K562 (cell line): ENCODE measurements at regions not wholly inside any gene's neighbourhood (a gene's known extent, or its start where the extent isn't known, plus 50 kb on each side); places are given as distances from the start of the nearest gene placed in this dataset.

ENCODE experiments used
- ATAC-seq: fragments of 200-7000 bp; cut with Tn5 transposase; 3 replicates; pipeline ENCODE4 v1.9.1; 2020; ENCODE audit warnings: moderate library complexity
- BruUV-seq: library from RNA; stranded (reverse); fragments of 400-500 nt; replicated peaks from 2 replicates; lab custom pipeline; 2021; lab: Mats Ljungman, UMichigan
- CTCF ChIA-PET: fragments of 300-600 bp; formaldehyde crosslinking; extraction: SDS; loops from one replicate; lab custom pipeline; 2021; ENCODE audit warnings: low intra/inter-chr PET ratio; lab: Yijun Ruan, JAX
- POLR2A ChIA-PET: fragments of 300-600, 350-650 bp; sonication (Branson Sonifier 250); formaldehyde crosslinking; extraction: SDS; loops from one replicate; lab custom pipeline; 2021; ENCODE audit warnings: antibody characterized with exemption, inconsistent platforms; lab: Yijun Ruan, JAX
- DNase-seq, 4 experiments: peaks; one replicate each; pipeline versions ENCODE4 v3.0.0 to v3.0.0-alpha.2; 2011 to 2018; ENCODE audit warnings: low spot score in 3 of 4, mixed read lengths in 3 of 4; ENCODE audit errors: extremely low read depth in 1 of 4
- FAIRE-seq: peaks from 2 replicates; lab custom pipeline; 2011; peaks lifted over from hg19 to GRCh38; lab: Jason Lieb, UNC
- H2AFZ ChIP-seq: 2 replicates; pipeline ENCODE4 v1.6.0; 2011; ENCODE audit warnings: low read depth, low read length, control low read depth, inconsistent platforms
- H3K27ac ChIP-seq: fragments of 200-600 bp; 3 replicates; pipeline ENCODE4 v1.8.0; 2011; ENCODE audit warnings: low read depth, mild to moderate bottlenecking, control low read depth, inconsistent platforms, low read length, moderate library complexity, mixed read lengths; ENCODE audit errors: extremely low read depth
- H3K27me3 ChIP-seq, 2 experiments: fragments of 300-600 bp in 1 of 2; 2 replicates in 1 of 2; 3 replicates in 1 of 2; pipeline versions ENCODE4 v1.6.0 to v1.8.0; 2011; ENCODE audit warnings: inconsistent platforms in 2 of 2, low read length in 2 of 2, mild to moderate bottlenecking in 1 of 2, mixed read lengths in 1 of 2, moderate library complexity in 1 of 2; ENCODE audit not compliant: control insufficient read depth in 2 of 2, insufficient read depth in 2 of 2
- H3K36me3 ChIP-seq: fragments of 300-600 bp; 3 replicates; pipeline ENCODE4 v1.8.0; 2011; ENCODE audit warnings: mild to moderate bottlenecking, low read length, inconsistent platforms; ENCODE audit not compliant: control insufficient read depth, insufficient read depth
- H3K4me1 ChIP-seq, 2 experiments: fragments of 200-600 bp in 1 of 2; replicated peaks in 1 of 2; 2 replicates in 1 of 2; 3 replicates in 1 of 2; pipeline versions ENCODE4 v1.5.1 to v1.8.0; 2011; ENCODE audit warnings: inconsistent platforms in 2 of 2, low read length in 2 of 2, mild to moderate bottlenecking in 1 of 2, mixed read lengths in 1 of 2, moderate library complexity in 1 of 2; ENCODE audit not compliant: control insufficient read depth in 2 of 2, insufficient read depth in 2 of 2
- H3K4me2 ChIP-seq: 2 replicates; pipeline ENCODE4 v1.6.1; 2011; ENCODE audit warnings: low read length, control low read depth, inconsistent platforms, mixed read lengths; ENCODE audit not compliant: insufficient read depth
- H3K4me3 ChIP-seq: fragments of 200-600 bp; sonication (generic), shearing (Covaris generic); 2 replicates; pipeline ENCODE4 v1.5.1; 2016; ENCODE audit warnings: control low read depth, inconsistent platforms
- H3K79me2 ChIP-seq: fragments of 200-600 bp; 3 replicates; pipeline ENCODE4 v1.8.0; 2011; ENCODE audit warnings: low read length, inconsistent platforms; ENCODE audit not compliant: control insufficient read depth, insufficient read depth
- H3K9ac ChIP-seq, 2 experiments: 2 replicates each; pipeline versions ENCODE4 v1.6.0 to v1.6.1; 2011; ENCODE audit warnings: low read depth in 2 of 2, low read length in 2 of 2, control low read depth in 1 of 2, inconsistent platforms in 1 of 2, mild to moderate bottlenecking in 1 of 2, mixed read lengths in 1 of 2; ENCODE audit not compliant: insufficient read depth in 1 of 2
- H3K9me1 ChIP-seq: one replicate; pipeline ENCODE4 v1.6.0; 2011; ENCODE audit warnings: inconsistent platforms, mild to moderate bottlenecking, low read length, moderate library complexity; ENCODE audit not compliant: control insufficient read depth, insufficient read depth
- H3K9me3 ChIP-seq: replicated peaks from 2 replicates; pipeline ENCODE4 v1.5.1; 2011; ENCODE audit warnings: low read depth, low read length, inconsistent platforms; ENCODE audit not compliant: control insufficient read depth, insufficient read depth
- H4K20me1 ChIP-seq: replicated peaks from 2 replicates; pipeline ENCODE4 v1.6.1; 2011; ENCODE audit warnings: low read length, inconsistent platforms, mixed read lengths; ENCODE audit not compliant: control insufficient read depth, insufficient read depth
- C11orf30 ChIP-seq: fragments of 450-650 bp; IDR thresholded peaks from 2 replicates; pipeline ENCODE4 v1.6.1; 2016; ENCODE audit warnings: low read depth, mild to moderate bottlenecking
- MAFF ChIP-seq: IDR thresholded peaks from 2 replicates; pipeline ENCODE4 v1.6.1; 2012; ENCODE audit warnings: low read length, improper control_type of control experiment
- MAFG ChIP-seq: fragments of 450-650 bp; conservative IDR thresholded peaks from 2 replicates; pipeline ENCODE4 v1.6.1; 2016; ENCODE audit warnings: missing genetic modification characterization, missing compliant biosample characterization
- MAFK ChIP-seq: IDR thresholded peaks from 2 replicates; pipeline ENCODE4 v1.6.1; 2011; ENCODE audit warnings: low read length, improper control_type of control experiment
- NFE2 ChIP-seq: IDR thresholded peaks from 2 replicates; pipeline ENCODE4 v1.6.1; 2014; ENCODE audit warnings: antibody characterized with exemption, low read depth
- RBM17 ChIP-seq: fragments of 200-400 bp; formaldehyde crosslinking; IDR thresholded peaks from 2 replicates; pipeline ENCODE4 v1.6.1; 2017; ENCODE audit warnings: low read depth, mild to moderate bottlenecking, low read length, borderline replicate concordance
- SREBF1 ChIP-seq: fragments of 150-350 bp; IDR thresholded peaks from 2 replicates; pipeline ENCODE4 v1.6.1; 2014; ENCODE audit warnings: antibody characterized with exemption, low read depth, low read length, borderline replicate concordance
- ZNF316 ChIP-seq: fragments of 450-650 bp; IDR thresholded peaks from 2 replicates; pipeline ENCODE4 v1.6.1; 2016
- WGBS: fragments of 100-300 bp; shearing (Covaris generic); methylation state at CpG from one replicate; pipeline ENCODE4 v1.1.6; 2016; ENCODE audit warnings: low coverage, mixed read lengths; ENCODE audit not compliant: insufficient coverage; ENCODE audit errors: missing lambda C conversion rate; 5-methylcytosine and 5-hydroxymethylcytosine counted together
- in situ Hi-C: fragments of 300-500 bp; cut with MboI; formaldehyde crosslinking; loops from 4 replicates; pipeline ENCODE4 v1.15.0; 2018; ENCODE audit warnings: inconsistent platforms, mixed read lengths
- intact Hi-C: fragments of 100-400 bp; cut with micrococcal nuclease; formaldehyde crosslinking; loops from 2 replicates; pipeline ENCODE4 v1.14.2; 2022

- 51% methylated on average over 3 of the region's 3 CpGs for WGBS
- intact Hi-C loops, result no loop called here
- Histone ChIP-seq H3K9ac (no peak overlapping the region), H3K27me3 (no peaks in the 10 kb centered on the region), H3K36me3 (no peaks in the 10 kb centered on the region), H3K9me3 (no peaks in the 10 kb centered on the region), H3K9me1 (no peaks in the 10 kb centered on the region), H3K4me1 (peaks cover 4 to 5% of the 10 kb centered on the region in 2 experiments; a peak in 2 of 5 replicates), H3K27ac (no peak overlapping the region), H4K20me1 (no peaks in the 10 kb centered on the region), H2AFZ (no peak overlapping the region), H3K4me3 (no peak overlapping the region), H3K4me2 (no peak overlapping the region), H3K79me2 (no peaks in the 10 kb centered on the region)
- no peak for DNase-seq
- ChIA-PET POLR2A (no interaction called here), CTCF (no interaction called here)
- BruUV-seq, result no TSS peak
- in situ Hi-C loops, result no loop called here
- TF ChIP-seq MAFK (peak; percentile 30; the same call in 1 of the 2 replicates), ZNF316 (peak; percentile 87), RBM17 (no peak), SREBF1 (no peak), MAFG (tag) (peak; percentile 65), MAFF (peak; percentile 49; the same call in 1 of the 2 replicates), C11orf30 (peak; percentile 72), NFE2 (peak; percentile 19; the same call in 1 of the 2 replicates)
- no peak for FAIRE-seq
- no peak for ATAC-seq
These were observed 344.5 kb upstream of the RASGEF1B start for GRCh38 chr4:81816031-81816761.
